RPMI7951 (cell line): ENCODE measurements at regions not wholly inside any gene's neighbourhood (a gene's known extent, or its start where the extent isn't known, plus 50 kb on each side); places are given as distances from the start of the nearest gene placed in this dataset.
A peak's percentile ranks its signal among the peaks of the same experiment; 100 is the strongest.

Experiments
- DNase-seq: peaks from one replicate; pipeline ENCODE4 v3.0.0-alpha.2; 2012; ENCODE audit warnings: low read depth

GRCh38 chr10:44814929-44815328, 96.2 kb upstream of the TMEM72 start:
- no peak for DNase-seq

GRCh38 chr10:44818041-44818649, 93.0 kb upstream of the TMEM72 start:
- no peak for DNase-seq

GRCh38 chr10:44818701-44819127, 92.4 kb upstream of the TMEM72 start:
- no peak for DNase-seq

GRCh38 chr10:44820094-44820493, 91.0 kb upstream of the TMEM72 start:
- no peak for DNase-seq

- DNase-seq: no peak
These were observed 89.8 kb upstream of the TMEM72 start for GRCh38 chr10:44821290-44821689.

GRCh38 chr10:44822349-44822748, 88.8 kb upstream of the TMEM72 start:
- no peak for DNase-seq

GRCh38 chr10:44822966-44823365, 88.2 kb upstream of the TMEM72 start:
- no peak for DNase-seq

GRCh38 chr10:44824607-44825006, 86.5 kb upstream of the TMEM72 start:
- DNase-seq: no peak

GRCh38 chr10:44827431-44828006, 83.6 kb upstream of the TMEM72 start:
- no peak for DNase-seq

- DNase-seq: no peak
These were observed 82.5 kb upstream of the TMEM72 start for GRCh38 chr10:44828508-44829142.

- no peak for DNase-seq
These were observed 81.7 kb upstream of the TMEM72 start for GRCh38 chr10:44829426-44829825.

GRCh38 chr10:44830022-44830421, 81.1 kb upstream of the TMEM72 start:
- DNase-seq: peak; percentile 18

GRCh38 chr10:44831581-44831980, 79.6 kb upstream of the TMEM72 start:
- DNase-seq: no peak

- DNase-seq: no peak
These were observed 78.3 kb upstream of the TMEM72 start for GRCh38 chr10:44832595-44833390.

GRCh38 chr10:44834131-44834530, 77.0 kb upstream of the TMEM72 start:
- DNase-seq: no peak

GRCh38 chr10:44835300-44835699, 75.8 kb upstream of the TMEM72 start:
- no peak for DNase-seq

- DNase-seq: no peak
These were observed 67.7 kb upstream of the TMEM72 start for GRCh38 chr10:44843484-44843883.

GRCh38 chr10:44845361-44846175, 65.6 kb upstream of the TMEM72 start:
- DNase-seq: no peak

GRCh38 chr10:44847110-44847509, 64.0 kb upstream of the TMEM72 start:
- no peak for DNase-seq

GRCh38 chr10:44848211-44848610, 62.9 kb upstream of the TMEM72 start:
- no peak for DNase-seq

GRCh38 chr10:44849936-44850335, 61.2 kb upstream of the TMEM72 start:
- DNase-seq: no peak
